ENCODE measurements at regions not wholly inside any gene's neighbourhood (a gene's known extent, or its start where the extent isn't known, plus 50 kb on each side); places are given as distances from the start of the nearest gene placed in this dataset.

GRCh38 chr11:50267851-50268250 is 235.2 kb downstream of the OR4C45 start (continued):
- TF ChIP-seq ZNF532 (CRISPR knock-in tag; IDR thresholded peaks at IDR 0.05; ENCODE audit: borderline replicate concordance) (no peak), NFATC4 (CRISPR knock-in tag; IDR thresholded peaks at IDR 0.05) (no peak), PRDM15 (CRISPR knock-in tag; IDR thresholded peaks at IDR 0.05) (no peak), AR (CRISPR knock-in tag; IDR thresholded peaks at IDR 0.05) (no peak), FOXP1 (CRISPR knock-in tag; IDR thresholded peaks at IDR 0.05; ENCODE audit: borderline replicate concordance) (no peak), NR3C1 (CRISPR knock-in tag; conservative IDR thresholded peaks at IDR 0.05; ENCODE audit: low read depth) (no peak), E2F4 (CRISPR knock-in tag; IDR thresholded peaks at IDR 0.05; ENCODE audit: borderline replicate concordance, low read depth) (no peak), GTF2I (CRISPR knock-in tag; conservative IDR thresholded peaks at IDR 0.05) (no peak)

GRCh38 chr11:50275133-50275532 is 242.5 kb downstream of the OR4C45 start:
- H3K4me1 Mint-ChIP-seq = no peaks in the 10 kb centered on the region
- ChIA-PET POLR2A (no interaction called here), CTCF (no interaction called here)
- DNase-seq (ENCODE audit: low spot score) (no peak), ATAC-seq (no peak)
- peaks cover 75% of the 10 kb centered on the region for H3K36me3 Mint-ChIP-seq
- H3K9me3 Mint-ChIP-seq = peaks cover 77% of the 10 kb centered on the region
- no peak overlapping the region for H3K4me3 Mint-ChIP-seq
- H3K27ac Mint-ChIP-seq = no peak overlapping the region
- H3K27me3 Mint-ChIP-seq (ENCODE audit: low read depth) = peaks cover 20% of the 10 kb centered on the region
- no peak for TF ChIP-seq MYBL2 (CRISPR knock-in tag; IDR thresholded peaks at IDR 0.05)
- no peak for TF ChIP-seq CBFB (CRISPR knock-in tag; IDR thresholded peaks at IDR 0.05; ENCODE audit: low read depth)
- TF ChIP-seq ZNF121 (CRISPR knock-in tag; IDR thresholded peaks at IDR 0.05) = no peak
- TF ChIP-seq ZMAT4 (CRISPR knock-in tag; IDR thresholded peaks at IDR 0.05) = no peak
- TF ChIP-seq ELF4 (CRISPR knock-in tag; IDR thresholded peaks at IDR 0.05; ENCODE audit: low read depth) = no peak
- no peak for TF ChIP-seq ZNF138 (CRISPR knock-in tag; conservative IDR thresholded peaks at IDR 0.05)
- TF ChIP-seq RORB (CRISPR knock-in tag; IDR thresholded peaks at IDR 0.05) = no peak
- TF ChIP-seq STAT6 (CRISPR knock-in tag; conservative IDR thresholded peaks at IDR 0.05; ENCODE audit: low read depth) = no peak
- TF ChIP-seq CTCF (IDR thresholded peaks at IDR 0.05) = no peak
- no peak for TF ChIP-seq FOXJ3 (CRISPR knock-in tag; IDR thresholded peaks at IDR 0.05; ENCODE audit: borderline replicate concordance)
- TF ChIP-seq OVOL2 (CRISPR knock-in tag; IDR thresholded peaks at IDR 0.05; ENCODE audit: borderline replicate concordance) = no peak
- TF ChIP-seq JUN (CRISPR knock-in tag; IDR thresholded peaks at IDR 0.05) = no peak
- TF ChIP-seq CREM (CRISPR knock-in tag; IDR thresholded peaks at IDR 0.05) = no peak
